Activated T-helper 1 cell treated with anti-CD3 and anti-CD28 coated beads, Interleukin-2, amount 50 U/mL, for 16 hours (primary cell): ENCODE measurements at regions not wholly inside any gene's neighbourhood (a gene's known extent, or its start where the extent isn't known, plus 50 kb on each side); places are given as distances from the start of the nearest gene placed in this dataset.

Source experiments
- DNase-seq, 2 donors: peaks; one replicate each; pipeline ENCODE4 v3.0.0-alpha.2; 2020; ENCODE audit warnings: low read depth in 1 of 2, low spot score in 1 of 2

GRCh38 chr3:150073513-150073912 is 102.8 kb upstream of the PFN2 start:
- DNase-seq: no peak

GRCh38 chr3:150073031-150073430 is 102.3 kb upstream of the PFN2 start:
- DNase-seq: no peak

- DNase-seq: no peak
Measured at GRCh38 chr3:150072576-150072975, 101.9 kb upstream of the PFN2 start.

GRCh38 chr3:150070271-150070670 is 99.6 kb upstream of the PFN2 start:
- no peak for DNase-seq

- no peak for DNase-seq
Measured at GRCh38 chr3:150069633-150070032, 98.9 kb upstream of the PFN2 start.

- no peak for DNase-seq
Measured at GRCh38 chr3:150069154-150069527, 98.4 kb upstream of the PFN2 start.

GRCh38 chr3:150068440-150069153 is 97.9 kb upstream of the PFN2 start:
- DNase-seq: no peak

DNA sequence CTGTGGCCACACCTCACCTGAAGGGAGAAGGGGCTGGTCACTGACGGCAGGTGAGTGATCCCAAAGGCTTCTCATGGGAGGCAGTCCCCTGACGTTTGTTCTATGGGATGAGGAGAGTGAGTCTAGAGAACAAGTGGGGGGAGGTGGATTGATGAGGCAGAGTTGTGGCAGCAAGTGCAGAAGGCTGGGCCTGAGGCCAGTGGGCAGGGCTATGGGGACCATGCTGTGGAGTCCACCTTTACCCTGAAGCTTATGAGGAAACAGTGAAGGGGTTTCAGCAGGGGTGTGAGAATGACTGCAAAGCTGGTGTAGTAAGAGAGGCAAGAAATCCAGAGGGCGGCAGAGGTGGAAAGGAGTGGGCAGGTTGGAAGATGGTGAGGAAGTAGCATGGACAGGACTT is 96.9 kb upstream of the PFN2 start:
- DNase-seq: no peak

- no peak for DNase-seq
Measured at GRCh38 chr3:150064971-150065370, 94.3 kb upstream of the PFN2 start.

- no peak for DNase-seq
Measured at GRCh38 chr3:150063237-150063636, 92.5 kb upstream of the PFN2 start.

GRCh38 chr3:150062492-150062891 is 91.8 kb upstream of the PFN2 start:
- no peak for DNase-seq

GRCh38 chr3:150061288-150062024 is 90.8 kb upstream of the PFN2 start:
- DNase-seq: no peak

GRCh38 chr3:150059729-150060128 is 89.0 kb upstream of the PFN2 start:
- DNase-seq: no peak

- no peak for DNase-seq
Measured at GRCh38 chr3:150059241-150059640, 88.5 kb upstream of the PFN2 start.

GRCh38 chr3:150057227-150057626 is 86.5 kb upstream of the PFN2 start:
- no peak for DNase-seq

- no peak for DNase-seq
Measured at GRCh38 chr3:150055332-150055731, 84.6 kb upstream of the PFN2 start.

- DNase-seq: no peak
Measured at GRCh38 chr3:150054635-150055034, 83.9 kb upstream of the PFN2 start.

- no peak for DNase-seq
Measured at GRCh38 chr3:150050510-150050909, 79.8 kb upstream of the PFN2 start.

GRCh38 chr3:150049317-150049716 is 78.6 kb upstream of the PFN2 start:
- DNase-seq: no peak

DNA sequence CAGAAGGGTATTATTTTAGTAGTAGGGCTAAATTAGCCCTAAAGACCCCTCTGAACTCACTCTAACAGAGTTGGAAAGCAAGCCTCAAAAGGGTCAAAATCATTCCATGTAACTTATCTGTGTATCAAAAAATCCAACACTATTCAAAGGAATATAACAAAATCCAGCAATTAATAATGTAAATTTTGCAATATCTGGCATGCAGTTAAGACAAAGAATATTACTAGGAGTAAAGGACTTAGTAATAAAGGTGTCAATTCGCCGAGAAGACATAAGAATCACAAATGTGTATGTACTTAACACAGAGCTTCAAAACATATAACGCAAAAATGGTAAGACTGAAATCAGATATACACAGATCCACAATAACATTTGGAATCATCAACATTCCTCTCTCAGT is 71.2 kb upstream of the PFN2 start:
- no peak for DNase-seq

- no peak for DNase-seq
Measured at GRCh38 chr3:150040097-150040496, 69.4 kb upstream of the PFN2 start.

GRCh38 chr3:150038830-150039229 is 68.1 kb upstream of the PFN2 start:
- DNase-seq: no peak

DNA sequence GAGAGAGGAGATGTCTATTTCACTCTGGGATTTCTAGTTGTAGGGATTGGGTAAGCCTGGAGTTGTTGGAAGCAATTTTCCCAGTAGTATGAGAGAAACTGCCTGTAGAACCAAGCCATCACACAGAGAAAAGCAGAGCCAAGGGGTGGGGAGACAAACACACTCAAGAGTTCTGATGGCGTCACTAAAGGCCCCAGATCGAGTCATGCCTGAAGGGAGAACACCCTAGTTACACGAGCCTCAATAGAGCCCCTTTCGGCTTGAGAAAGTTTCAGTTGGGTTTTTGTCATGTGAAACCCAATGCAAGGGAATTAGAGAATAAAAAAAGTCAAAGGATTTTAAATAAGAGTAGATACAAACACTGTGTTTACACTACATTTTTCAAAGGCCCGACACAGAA is 66.1 kb upstream of the PFN2 start:
- DNase-seq: no peak
